Panc1 (cell line): ENCODE measurements at regions not wholly inside any gene's neighbourhood (a gene's known extent, or its start where the extent isn't known, plus 50 kb on each side); places are given as distances from the start of the nearest gene placed in this dataset.

Experiments
- CTCF ChIP-seq: fragments of 450-650 bp; IDR thresholded peaks from 2 replicates; pipeline ENCODE4 v1.5.1; 2017; ENCODE audit warnings: mild to moderate bottlenecking
- POLR2AphosphoS5 ChIP-seq: IDR thresholded peaks from 2 replicates; pipeline ENCODE4 v1.6.1; 2012; ENCODE audit warnings: mild to moderate bottlenecking, low read depth, low read length, moderate library complexity

DNA sequence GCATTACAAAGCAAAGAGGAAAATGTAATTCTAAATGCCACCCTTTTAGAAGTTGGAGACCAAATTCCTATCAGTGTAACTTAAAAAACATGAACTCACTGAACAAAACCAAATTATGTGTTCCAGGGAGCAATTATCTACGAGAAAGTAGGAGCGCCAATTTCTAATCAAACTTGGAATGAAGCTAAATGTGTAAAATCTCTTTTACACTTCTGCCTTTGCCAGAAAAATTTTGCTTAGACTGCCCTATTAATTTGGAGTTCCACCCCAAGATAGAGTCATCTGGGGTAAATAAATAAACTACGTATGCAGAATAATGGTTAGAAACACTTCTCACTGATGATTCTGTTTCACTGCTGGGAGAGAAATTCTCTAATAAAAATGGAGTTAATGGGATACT, 825.6 kb downstream of the MTRR start:
- no peak for TF ChIP-seq CTCF
- TF ChIP-seq POLR2AphosphoS5: no peak
